ENCODE measurements at regions not wholly inside any gene's neighbourhood (a gene's known extent, or its start where the extent isn't known, plus 50 kb on each side); places are given as distances from the start of the nearest gene placed in this dataset.

DNA sequence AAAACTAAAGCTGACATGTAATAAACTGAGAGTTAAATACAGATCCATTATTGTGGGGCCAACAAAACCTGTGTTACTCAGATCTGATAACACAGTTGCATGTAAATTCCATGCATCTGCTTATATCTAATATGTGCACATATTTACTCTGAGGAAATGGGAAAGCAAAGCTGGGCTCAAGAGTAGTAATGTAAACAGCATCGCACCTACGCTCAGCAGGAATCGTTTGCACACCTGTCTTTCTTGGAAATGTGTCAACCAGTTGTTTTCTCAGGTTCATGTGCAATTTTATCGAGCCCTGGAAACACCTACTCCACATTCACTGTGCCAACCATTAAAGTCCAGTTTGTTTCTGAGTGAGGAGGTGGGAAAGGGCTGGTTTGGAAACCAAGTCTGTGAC is 80.3 kb upstream of the CNKSR3 start:
- TF ChIP-seq, protein P1, sequence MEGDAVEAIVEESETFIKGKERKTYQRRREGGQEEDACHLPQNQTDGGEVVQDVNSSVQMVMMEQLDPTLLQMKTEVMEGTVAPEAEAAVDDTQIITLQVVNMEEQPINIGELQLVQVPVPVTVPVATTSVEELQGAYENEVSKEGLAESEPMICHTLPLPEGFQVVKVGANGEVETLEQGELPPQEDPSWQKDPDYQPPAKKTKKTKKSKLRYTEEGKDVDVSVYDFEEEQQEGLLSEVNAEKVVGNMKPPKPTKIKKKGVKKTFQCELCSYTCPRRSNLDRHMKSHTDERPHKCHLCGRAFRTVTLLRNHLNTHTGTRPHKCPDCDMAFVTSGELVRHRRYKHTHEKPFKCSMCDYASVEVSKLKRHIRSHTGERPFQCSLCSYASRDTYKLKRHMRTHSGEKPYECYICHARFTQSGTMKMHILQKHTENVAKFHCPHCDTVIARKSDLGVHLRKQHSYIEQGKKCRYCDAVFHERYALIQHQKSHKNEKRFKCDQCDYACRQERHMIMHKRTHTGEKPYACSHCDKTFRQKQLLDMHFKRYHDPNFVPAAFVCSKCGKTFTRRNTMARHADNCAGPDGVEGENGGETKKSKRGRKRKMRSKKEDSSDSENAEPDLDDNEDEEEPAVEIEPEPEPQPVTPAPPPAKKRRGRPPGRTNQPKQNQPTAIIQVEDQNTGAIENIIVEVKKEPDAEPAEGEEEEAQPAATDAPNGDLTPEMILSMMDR (conservative IDR thresholded peaks at IDR 0.05; ENCODE audit: low read depth, low read length), result no peak
- no peak for DNase-seq (ENCODE audit: low read depth)
- H3K4me3 ChIP-seq (ENCODE audit: low read depth, low read length), result no peak overlapping the region

- no peak overlapping the region for H3K4me3 ChIP-seq (ENCODE audit: low read depth, low read length)
- no peak for DNase-seq (ENCODE audit: low read depth)
- TF ChIP-seq, protein P1 (conservative IDR thresholded peaks at IDR 0.05; ENCODE audit: low read depth, low read length), result no peak
These were observed 80.7 kb upstream of the CNKSR3 start for GRCh38 chr6:154591234-154591633.

DNA sequence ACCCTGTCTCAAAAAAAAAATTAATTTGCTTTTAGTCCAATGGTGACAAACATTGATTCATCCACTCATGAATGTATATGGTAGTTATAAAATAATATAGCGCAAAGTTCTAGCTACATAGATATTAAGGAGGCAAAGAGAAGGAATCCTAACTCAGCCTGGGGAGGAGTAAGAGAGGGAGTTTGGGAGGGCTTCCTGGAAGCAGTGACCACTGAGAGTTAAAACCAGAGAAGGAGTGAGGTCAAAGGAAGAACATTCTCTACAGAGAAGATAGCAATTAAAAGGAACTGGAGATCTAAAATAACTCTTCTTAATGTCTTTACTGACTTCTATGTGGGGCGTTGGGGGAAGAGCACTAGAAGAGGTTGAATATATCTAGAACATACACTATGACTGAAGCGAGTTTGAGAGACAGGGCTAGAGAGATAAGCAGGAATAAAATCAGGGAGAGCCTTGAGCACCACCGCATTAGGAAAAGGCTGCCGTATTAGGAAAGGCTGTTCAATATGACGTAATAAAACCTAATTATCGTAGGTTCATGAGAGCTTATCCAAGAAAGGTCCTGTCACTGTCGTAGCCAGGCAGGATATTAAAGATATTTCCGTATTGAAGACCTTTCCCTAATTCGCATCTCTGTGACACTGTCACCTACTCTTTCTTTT is 81.8 kb upstream of the CNKSR3 start:
- TF ChIP-seq, protein P1 (conservative IDR thresholded peaks at IDR 0.05; ENCODE audit: low read depth, low read length), result no peak
- H3K4me3 ChIP-seq (ENCODE audit: low read depth, low read length), result no peak overlapping the region
- no peak for DNase-seq (ENCODE audit: low read depth)

DNA sequence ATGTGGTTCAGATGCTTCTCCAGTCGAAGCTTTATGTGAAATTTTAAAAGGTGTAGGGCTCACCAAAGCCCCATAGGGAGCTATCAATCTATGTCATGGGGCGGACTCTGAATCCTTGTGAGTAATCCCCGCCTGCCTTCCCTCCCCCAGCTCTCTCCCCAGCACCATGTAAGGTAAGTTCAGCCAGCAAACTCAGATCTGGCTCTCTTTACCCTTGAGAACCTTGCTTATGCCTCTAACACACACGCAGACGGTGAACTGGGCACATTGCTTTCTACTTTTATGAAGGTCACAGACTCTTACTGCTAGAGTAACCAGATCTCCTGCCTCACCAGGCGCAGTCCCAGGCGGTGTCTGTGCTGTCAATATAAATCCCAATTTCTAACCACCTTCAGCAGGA is 82.6 kb upstream of the CNKSR3 start:
- no peak overlapping the region for H3K4me3 ChIP-seq (ENCODE audit: low read depth, low read length)
- no peak for DNase-seq (ENCODE audit: low read depth)
- TF ChIP-seq, protein P1 (conservative IDR thresholded peaks at IDR 0.05; ENCODE audit: low read depth, low read length), result no peak

DNA sequence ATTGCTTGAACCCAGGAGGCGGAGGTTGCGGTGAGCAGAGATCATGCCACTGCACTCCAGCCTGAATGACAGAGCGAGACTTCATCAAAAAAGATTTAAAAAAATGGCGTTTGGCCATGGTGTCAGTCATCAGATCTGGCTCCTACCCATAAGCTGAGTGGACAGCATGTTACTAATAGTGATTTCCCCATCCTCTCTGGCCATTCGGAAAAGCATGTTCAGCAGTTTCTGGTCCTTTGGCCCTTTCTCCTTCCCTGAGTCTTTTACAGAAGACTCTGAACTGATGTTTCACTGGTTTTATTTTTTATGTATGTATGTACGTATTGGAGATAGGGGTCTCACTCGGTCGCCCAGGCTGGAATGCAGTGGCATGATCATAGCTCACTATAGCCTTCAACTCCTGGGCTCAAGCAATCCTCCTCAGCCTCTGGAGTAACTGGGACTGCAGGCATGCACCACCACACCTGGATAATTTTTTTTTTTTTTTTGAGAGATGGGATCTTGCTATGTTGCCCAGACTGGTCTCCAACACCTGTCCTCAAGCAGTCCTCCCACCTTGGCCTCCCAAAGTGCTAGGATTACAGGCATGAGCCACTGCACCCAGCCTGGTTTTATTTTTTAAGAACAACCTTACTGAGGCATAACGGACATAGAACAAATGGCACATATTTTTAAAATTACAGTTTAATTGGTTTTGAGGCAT is 84.2 kb upstream of the CNKSR3 start:
- no peak overlapping the region for H3K4me3 ChIP-seq (ENCODE audit: low read depth, low read length)
- no peak for DNase-seq (ENCODE audit: low read depth)
- TF ChIP-seq, protein P1 (conservative IDR thresholded peaks at IDR 0.05; ENCODE audit: low read depth, low read length), result no peak

GRCh38 chr6:154595538-154595937 is 85.1 kb upstream of the CNKSR3 start:
- no peak for DNase-seq (ENCODE audit: low read depth)
- TF ChIP-seq, protein P1 (conservative IDR thresholded peaks at IDR 0.05; ENCODE audit: low read depth, low read length), result no peak
- no peak overlapping the region for H3K4me3 ChIP-seq (ENCODE audit: low read depth, low read length)

DNA sequence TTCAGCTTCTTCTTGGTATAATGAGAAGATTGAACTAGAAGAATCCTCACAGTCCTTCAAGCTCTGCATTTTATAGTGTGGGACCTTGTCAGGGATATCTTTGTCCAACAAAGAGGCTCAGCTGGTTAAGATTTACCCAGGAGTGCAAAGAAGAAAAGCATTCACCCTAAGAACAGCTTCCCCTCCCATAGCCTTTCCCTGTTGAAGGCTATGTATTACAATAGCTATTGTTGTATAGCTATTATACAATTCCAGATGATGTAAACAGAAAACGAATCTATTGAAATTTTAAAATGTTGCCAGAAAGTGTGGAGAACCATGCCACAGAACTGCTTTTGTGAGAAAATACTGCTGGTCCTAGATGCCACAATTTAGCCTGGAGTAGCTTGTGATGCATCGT is 85.5 kb upstream of the CNKSR3 start:
- H3K4me3 ChIP-seq (ENCODE audit: low read depth, low read length), result no peak overlapping the region
- DNase-seq (ENCODE audit: low read depth), result no peak
- TF ChIP-seq, protein P1 (conservative IDR thresholded peaks at IDR 0.05; ENCODE audit: low read depth, low read length), result no peak

All from epithelial cell of proximal tubule (primary cell).